Endothelial cell of umbilical vein (primary cell): ENCODE measurements at regions not wholly inside any gene's neighbourhood (a gene's known extent, or its start where the extent isn't known, plus 50 kb on each side); places are given as distances from the start of the nearest gene placed in this dataset.

ENCODE experiments used
- BruUV-seq: library from RNA; stranded (reverse); fragments of 400-500 nt; replicated peaks from 2 replicates; lab custom pipeline; 2021; lab: Mats Ljungman, UMichigan
- CTCF ChIA-PET: fragments of 300-600, 350-600 bp; sonication (Branson Sonifier 250); formaldehyde crosslinking; loops from one replicate; lab custom pipeline; 2021; ENCODE audit warnings: antibody characterized with exemption, inconsistent platforms; lab: Charles Lee
- POLR2A ChIA-PET: fragments of 300-600, 350-600 bp; sonication (Branson Sonifier 250); formaldehyde crosslinking; loops from one replicate; lab custom pipeline; 2021; ENCODE audit warnings: antibody characterized with exemption, inconsistent platforms; lab: Charles Lee
- DNase-seq: peaks from one replicate; pipeline ENCODE4 v3.0.0-alpha.2; 2011; ENCODE audit warnings: low read depth, low spot score
- FAIRE-seq: peaks from 2 replicates; lab custom pipeline; 2011; peaks lifted over from hg19 to GRCh38; lab: Jason Lieb, UNC
- H2AFZ ChIP-seq: 2 replicates; pipeline ENCODE4 v1.6.0; 2012; ENCODE audit warnings: low read depth, low read length, control low read depth, inconsistent platforms
- H3K27ac ChIP-seq: 2 replicates; pipeline ENCODE4 v1.5.1; 2011; ENCODE audit warnings: low read depth, mild to moderate bottlenecking, control low read depth, low read length, moderate library complexity; ENCODE audit not compliant: insufficient read depth
- H3K27me3 ChIP-seq, 2 experiments: 2 replicates each; pipeline versions ENCODE4 v1.6.0 to v1.6.1; 2011; ENCODE audit warnings: low read length in 2 of 2, mixed read lengths in 1 of 2; ENCODE audit not compliant: control insufficient read depth in 2 of 2, insufficient read depth in 2 of 2
- H3K36me3 ChIP-seq, 2 experiments: 2 replicates in 1 of 2; 3 replicates in 1 of 2; pipeline ENCODE4 v1.5.1; 2011; ENCODE audit warnings: low read length in 2 of 2, mild to moderate bottlenecking in 1 of 2, moderate library complexity in 1 of 2; ENCODE audit not compliant: control insufficient read depth in 2 of 2, insufficient read depth in 2 of 2; ENCODE audit errors: extremely low read depth in 1 of 2
- H3K4me1 ChIP-seq: 3 replicates; pipeline ENCODE4 v1.5.1; 2011; ENCODE audit warnings: mild to moderate bottlenecking, low read length; ENCODE audit not compliant: control insufficient read depth, insufficient read depth; ENCODE audit errors: extremely low read depth
- H3K4me2 ChIP-seq: 2 replicates; pipeline ENCODE4 v1.6.1; 2011; ENCODE audit warnings: low read length, control low read depth, mixed read lengths; ENCODE audit not compliant: insufficient read depth
- H3K4me3 ChIP-seq, 3 experiments: fragments of 200-600 bp in 1 of 3; sonication (generic), shearing (Covaris generic) in 1 of 3; replicated peaks in 1 of 3; 2 replicates each; pipeline ENCODE4 v1.5.1; 2011 to 2016; ENCODE audit warnings: control low read depth in 3 of 3, low read length in 3 of 3, mild to moderate bottlenecking in 2 of 3, inconsistent platforms in 1 of 3, low read depth in 1 of 3, moderate library complexity in 1 of 3; ENCODE audit not compliant: insufficient read depth in 1 of 3
- H3K79me2 ChIP-seq: 2 replicates; pipeline ENCODE4 v1.6.0; 2012; ENCODE audit warnings: low read length, inconsistent platforms; ENCODE audit not compliant: control insufficient read depth, insufficient read depth
- H3K9ac ChIP-seq: replicated peaks from 2 replicates; pipeline ENCODE3; 2011; ENCODE audit warnings: low read length, control low read depth; ENCODE audit not compliant: insufficient read depth; ENCODE audit errors: extremely low read depth
- H3K9me1 ChIP-seq: replicated peaks from 3 replicates; pipeline ENCODE4 v1.6.0; 2011; ENCODE audit warnings: mild to moderate bottlenecking, low read length; ENCODE audit not compliant: control insufficient read depth, insufficient read depth; ENCODE audit errors: extremely low read depth
- H3K9me3 ChIP-seq: replicated peaks from 2 replicates; pipeline ENCODE4 v1.5.1; 2012; ENCODE audit warnings: low read length, inconsistent platforms; ENCODE audit not compliant: control insufficient read depth, insufficient read depth
- H4K20me1 ChIP-seq: replicated peaks from 2 replicates; pipeline ENCODE3; 2011; ENCODE audit warnings: mild to moderate bottlenecking, low read length; ENCODE audit not compliant: control insufficient read depth, insufficient read depth; ENCODE audit errors: extremely low read depth
- CTCF ChIP-seq, 2 donors: IDR thresholded peaks; 1 replicate in 1 of 2; 2 replicates in 1 of 2; pipeline ENCODE4 v1.5.1; 2011; ENCODE audit warnings: low read length in 2 of 2, mild to moderate bottlenecking in 2 of 2, moderate library complexity in 2 of 2, control low read depth in 1 of 2, inconsistent platforms in 1 of 2, low read depth in 1 of 2; ENCODE audit not compliant: insufficient read depth in 1 of 2; ENCODE audit errors: extremely low read depth in 1 of 2
- EZH2 ChIP-seq: IDR thresholded peaks from 2 replicates; pipeline ENCODE4 v1.6.1; 2012; ENCODE audit warnings: borderline replicate concordance, low read depth, mild to moderate bottlenecking, moderate library complexity, low read length, inconsistent platforms; ENCODE audit not compliant: severe bottlenecking
- FOS ChIP-seq: IDR thresholded peaks from 2 replicates; pipeline ENCODE4 v1.6.1; 2011; ENCODE audit warnings: mild to moderate bottlenecking, low read length, moderate library complexity, borderline replicate concordance; ENCODE audit not compliant: insufficient read depth
- GATA2 ChIP-seq: IDR thresholded peaks from 2 replicates; pipeline ENCODE4 v1.7.0; 2011; ENCODE audit warnings: low read depth, mild to moderate bottlenecking, moderate library complexity, mixed read lengths, low read length; ENCODE audit not compliant: insufficient read length, insufficient read depth
- JUN ChIP-seq: IDR thresholded peaks from 2 replicates; pipeline ENCODE4 v1.6.1; 2011; ENCODE audit warnings: borderline replicate concordance, low read depth; ENCODE audit not compliant: insufficient read length, insufficient read depth
- MAX ChIP-seq: IDR thresholded peaks from 2 replicates; pipeline ENCODE4 v1.6.1; 2011; ENCODE audit not compliant: insufficient read depth, insufficient read length
- MYC ChIP-seq: IDR thresholded peaks from one replicate; pipeline ENCODE4 v1.6.1; 2011; ENCODE audit warnings: mild to moderate bottlenecking, low read depth, low read length
- dilution Hi-C: fragments of 300-500 bp; cut with MboI; formaldehyde crosslinking; loops from one replicate; pipeline ENCODE4 v1.15.0; 2019; ENCODE audit warnings: low sequenced_read_pairs; ENCODE audit not compliant: extremely low pct_ligation_motif_present
- intact Hi-C: fragments of 100-400 bp; cut with micrococcal nuclease; formaldehyde crosslinking; loops from one replicate; pipeline ENCODE4 v1.10.0; 2022

- Histone ChIP-seq H3K9ac (no peak overlapping the region), H2AFZ (no peak overlapping the region), H3K9me3 (no peaks in the 10 kb centered on the region), H3K4me2 (no peak overlapping the region), H3K27me3 (no peaks in the 10 kb centered on the region), H3K4me3 (no peak overlapping the region), H3K79me2 (no peaks in the 10 kb centered on the region), H3K27ac (no peak overlapping the region), H4K20me1 (no peaks in the 10 kb centered on the region), H3K9me1 (no peaks in the 10 kb centered on the region), H3K36me3 (no peaks in the 10 kb centered on the region), H3K4me1 (no peaks in the 10 kb centered on the region)
- dilution Hi-C loops, result no loop called here
- intact Hi-C loops, result no loop called here
- no peak for DNase-seq
- ChIA-PET POLR2A (no interaction called here), CTCF (no interaction called here)
- FAIRE-seq, result no peak
- BruUV-seq, result no TSS peak
- TF ChIP-seq CTCF (IDR thresholded peaks at IDR 0.05; ENCODE audit: extremely low read depth in 1 of 2, insufficient read depth in 1 of 2, low read depth in 1 of 2, low read length in 2 of 2), result no peak
- TF ChIP-seq GATA2, result no peak
- TF ChIP-seq FOS, result no peak
- TF ChIP-seq JUN, result no peak
- TF ChIP-seq MYC, result no peak
- TF ChIP-seq EZH2, result no peak
- TF ChIP-seq MAX, result no peak
Observed at GRCh38 chr1:244199902-244200301, 148.8 kb downstream of the ZBTB18 start.
